ENCODE measurements at regions not wholly inside any gene's neighbourhood (a gene's known extent, or its start where the extent isn't known, plus 50 kb on each side); places are given as distances from the start of the nearest gene placed in this dataset.

DNA sequence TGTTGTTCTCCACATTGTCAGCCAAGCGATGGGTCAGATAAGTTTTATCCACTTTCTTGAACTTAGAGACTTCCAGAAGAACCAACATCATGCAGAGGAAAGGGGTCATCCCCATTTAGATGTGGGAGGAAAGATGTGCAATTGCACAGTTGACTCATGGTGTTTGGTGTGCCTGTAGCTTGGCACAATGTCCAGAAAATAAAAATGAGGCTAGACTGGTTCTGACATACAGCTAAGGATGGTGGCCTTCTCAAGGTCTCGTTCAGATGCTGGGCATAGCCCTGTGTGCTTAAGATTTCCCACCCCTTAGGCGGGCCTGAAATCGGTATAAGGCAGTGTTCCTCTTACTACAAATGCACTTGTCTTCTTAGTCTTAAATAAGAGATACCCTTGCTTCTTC is 101.1 kb downstream of the PCDH7 start:
- TF ChIP-seq GLIS3 (CRISPR knock-in tag; IDR thresholded peaks at IDR 0.05) (no peak), CSRNP3 (CRISPR knock-in tag; IDR thresholded peaks at IDR 0.05) (no peak), TOX (CRISPR knock-in tag; IDR thresholded peaks at IDR 0.05; ENCODE audit: borderline replicate concordance) (no peak), POU6F1 (CRISPR knock-in tag; IDR thresholded peaks at IDR 0.05; ENCODE audit: borderline replicate concordance, low read depth) (no peak), ZC3H10 (CRISPR knock-in tag; IDR thresholded peaks at IDR 0.05) (no peak), OSR1 (CRISPR knock-in tag; IDR thresholded peaks at IDR 0.05) (no peak), ZNF565 (CRISPR knock-in tag; conservative IDR thresholded peaks at IDR 0.05; ENCODE audit: low read depth) (no peak), ZNF70 (CRISPR knock-in tag; IDR thresholded peaks at IDR 0.05) (no peak), BACH2 (CRISPR knock-in tag; IDR thresholded peaks at IDR 0.05; ENCODE audit: borderline replicate concordance) (no peak), TCF4 (CRISPR knock-in tag; IDR thresholded peaks at IDR 0.05; ENCODE audit: borderline replicate concordance) (no peak), ARNTL (CRISPR knock-in tag; IDR thresholded peaks at IDR 0.05; ENCODE audit: borderline replicate concordance, low read depth) (no peak), ZNF8 (CRISPR knock-in tag; IDR thresholded peaks at IDR 0.05) (no peak), CREB5 (CRISPR knock-in tag; IDR thresholded peaks at IDR 0.05; ENCODE audit: low read depth) (no peak), ISL1 (CRISPR knock-in tag; IDR thresholded peaks at IDR 0.05) (no peak), ESRRG (CRISPR knock-in tag; IDR thresholded peaks at IDR 0.05) (no peak), ZFP30 (CRISPR knock-in tag; IDR thresholded peaks at IDR 0.05) (no peak)
- TF ChIP-seq, protein P1, sequence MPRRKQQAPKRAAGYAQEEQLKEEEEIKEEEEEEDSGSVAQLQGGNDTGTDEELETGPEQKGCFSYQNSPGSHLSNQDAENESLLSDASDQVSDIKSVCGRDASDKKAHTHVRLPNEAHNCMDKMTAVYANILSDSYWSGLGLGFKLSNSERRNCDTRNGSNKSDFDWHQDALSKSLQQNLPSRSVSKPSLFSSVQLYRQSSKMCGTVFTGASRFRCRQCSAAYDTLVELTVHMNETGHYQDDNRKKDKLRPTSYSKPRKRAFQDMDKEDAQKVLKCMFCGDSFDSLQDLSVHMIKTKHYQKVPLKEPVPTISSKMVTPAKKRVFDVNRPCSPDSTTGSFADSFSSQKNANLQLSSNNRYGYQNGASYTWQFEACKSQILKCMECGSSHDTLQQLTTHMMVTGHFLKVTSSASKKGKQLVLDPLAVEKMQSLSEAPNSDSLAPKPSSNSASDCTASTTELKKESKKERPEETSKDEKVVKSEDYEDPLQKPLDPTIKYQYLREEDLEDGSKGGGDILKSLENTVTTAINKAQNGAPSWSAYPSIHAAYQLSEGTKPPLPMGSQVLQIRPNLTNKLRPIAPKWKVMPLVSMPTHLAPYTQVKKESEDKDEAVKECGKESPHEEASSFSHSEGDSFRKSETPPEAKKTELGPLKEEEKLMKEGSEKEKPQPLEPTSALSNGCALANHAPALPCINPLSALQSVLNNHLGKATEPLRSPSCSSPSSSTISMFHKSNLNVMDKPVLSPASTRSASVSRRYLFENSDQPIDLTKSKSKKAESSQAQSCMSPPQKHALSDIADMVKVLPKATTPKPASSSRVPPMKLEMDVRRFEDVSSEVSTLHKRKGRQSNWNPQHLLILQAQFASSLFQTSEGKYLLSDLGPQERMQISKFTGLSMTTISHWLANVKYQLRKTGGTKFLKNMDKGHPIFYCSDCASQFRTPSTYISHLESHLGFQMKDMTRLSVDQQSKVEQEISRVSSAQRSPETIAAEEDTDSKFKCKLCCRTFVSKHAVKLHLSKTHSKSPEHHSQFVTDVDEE (CRISPR knock-in tag; IDR thresholded peaks at IDR 0.05): no peak
- TF ChIP-seq, protein P2, sequence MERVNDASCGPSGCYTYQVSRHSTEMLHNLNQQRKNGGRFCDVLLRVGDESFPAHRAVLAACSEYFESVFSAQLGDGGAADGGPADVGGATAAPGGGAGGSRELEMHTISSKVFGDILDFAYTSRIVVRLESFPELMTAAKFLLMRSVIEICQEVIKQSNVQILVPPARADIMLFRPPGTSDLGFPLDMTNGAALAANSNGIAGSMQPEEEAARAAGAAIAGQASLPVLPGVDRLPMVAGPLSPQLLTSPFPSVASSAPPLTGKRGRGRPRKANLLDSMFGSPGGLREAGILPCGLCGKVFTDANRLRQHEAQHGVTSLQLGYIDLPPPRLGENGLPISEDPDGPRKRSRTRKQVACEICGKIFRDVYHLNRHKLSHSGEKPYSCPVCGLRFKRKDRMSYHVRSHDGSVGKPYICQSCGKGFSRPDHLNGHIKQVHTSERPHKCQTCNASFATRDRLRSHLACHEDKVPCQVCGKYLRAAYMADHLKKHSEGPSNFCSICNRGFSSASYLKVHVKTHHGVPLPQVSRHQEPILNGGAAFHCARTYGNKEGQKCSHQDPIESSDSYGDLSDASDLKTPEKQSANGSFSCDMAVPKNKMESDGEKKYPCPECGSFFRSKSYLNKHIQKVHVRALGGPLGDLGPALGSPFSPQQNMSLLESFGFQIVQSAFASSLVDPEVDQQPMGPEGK (CRISPR knock-in tag; IDR thresholded peaks at IDR 0.05; ENCODE audit: borderline replicate concordance): no peak
- ATAC-seq: no peak

GRCh38 chr4:30821859-30822612 is 101.9 kb downstream of the PCDH7 start:
- peak; percentile 93 for ATAC-seq

More at GRCh38 chr4:30821859-30822612, 101.9 kb downstream of the PCDH7 start:
- no peak for TF ChIP-seq GLIS3 (CRISPR knock-in tag; IDR thresholded peaks at IDR 0.05)
- TF ChIP-seq OSR1 (CRISPR knock-in tag; IDR thresholded peaks at IDR 0.05): no peak
- TF ChIP-seq TCF4 (CRISPR knock-in tag; IDR thresholded peaks at IDR 0.05; ENCODE audit: borderline replicate concordance): no peak
- TF ChIP-seq SNAI2 (CRISPR knock-in tag; IDR thresholded peaks at IDR 0.05): no peak
- no peak for TF ChIP-seq ESRRG (CRISPR knock-in tag; IDR thresholded peaks at IDR 0.05)
- TF ChIP-seq TOX (CRISPR knock-in tag; IDR thresholded peaks at IDR 0.05; ENCODE audit: borderline replicate concordance): no peak
- no peak for TF ChIP-seq CREB5 (CRISPR knock-in tag; IDR thresholded peaks at IDR 0.05; ENCODE audit: low read depth)
- no peak for TF ChIP-seq ARNTL (CRISPR knock-in tag; IDR thresholded peaks at IDR 0.05; ENCODE audit: borderline replicate concordance, low read depth)
- no peak for TF ChIP-seq CSDC2 (CRISPR knock-in tag; IDR thresholded peaks at IDR 0.05)
- no peak for TF ChIP-seq PPARA (CRISPR knock-in tag; IDR thresholded peaks at IDR 0.05; ENCODE audit: borderline replicate concordance)
- no peak for TF ChIP-seq ZFP30 (CRISPR knock-in tag; IDR thresholded peaks at IDR 0.05)
- TF ChIP-seq ZC3H10 (CRISPR knock-in tag; IDR thresholded peaks at IDR 0.05): no peak
- no peak for TF ChIP-seq RARB (CRISPR knock-in tag; IDR thresholded peaks at IDR 0.05)
- TF ChIP-seq CSRNP3 (CRISPR knock-in tag; IDR thresholded peaks at IDR 0.05): no peak
- no peak for TF ChIP-seq ZNF70 (CRISPR knock-in tag; IDR thresholded peaks at IDR 0.05)
- TF ChIP-seq ZNF565 (CRISPR knock-in tag; conservative IDR thresholded peaks at IDR 0.05; ENCODE audit: low read depth): no peak

Measured in SK-N-SH treated with all-trans-retinoic acid at 6 μM for 48 hours (cell line).